GM18520 (cell line): ENCODE measurements at regions not wholly inside any gene's neighbourhood (a gene's known extent, or its start where the extent isn't known, plus 50 kb on each side); places are given as distances from the start of the nearest gene placed in this dataset.

Experiments used
- ATAC-seq: cut with Tn5 transposase; IDR thresholded peaks from one replicate; pipeline ENCODE4 v1.9.1; 2021; ENCODE audit not compliant: unreplicated experiment

- ATAC-seq, result no peak
These were observed 228.0 kb downstream of the CD109 start for GRCh38 chr6:73923905-73924485.

DNA sequence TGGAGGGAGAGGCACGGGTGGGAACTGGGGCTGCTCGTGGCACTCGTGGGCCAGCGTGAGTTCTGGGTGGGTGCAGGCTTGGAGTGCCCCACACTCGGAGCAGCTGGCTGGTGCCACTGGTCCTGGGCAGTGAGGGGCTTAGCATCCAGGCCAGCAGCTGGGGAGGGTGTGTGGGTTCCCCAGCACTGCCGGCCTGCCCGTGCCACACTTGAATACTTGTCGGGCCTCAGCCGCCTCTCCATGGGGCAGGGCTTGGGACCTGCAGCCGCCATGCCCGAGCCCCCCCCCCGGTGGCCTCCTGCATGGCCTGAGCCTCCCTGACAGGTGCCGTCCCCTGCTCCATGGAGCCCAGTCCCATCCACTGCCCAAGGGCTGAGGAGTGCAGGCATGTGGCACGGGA is 207.2 kb downstream of the CD109 start:
- no peak for ATAC-seq

DNA sequence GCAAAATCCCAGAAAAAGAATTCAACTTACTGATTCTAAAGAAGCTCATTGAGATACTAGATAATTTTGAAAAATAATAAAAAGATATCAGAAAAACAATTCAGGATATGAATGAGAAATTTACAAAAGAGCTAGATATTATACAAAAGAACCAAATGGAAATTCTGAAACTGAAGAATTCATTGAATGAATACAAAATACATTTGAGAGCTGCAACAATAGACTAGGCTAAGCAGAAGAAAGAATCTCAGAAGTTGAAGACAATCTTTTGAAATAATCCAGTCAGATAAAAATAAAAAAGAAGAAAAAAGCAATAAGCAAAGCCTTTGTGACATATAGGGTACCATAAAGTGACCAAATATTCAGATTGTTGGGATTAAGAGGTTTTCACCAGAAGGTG is 206.0 kb downstream of the CD109 start:
- ATAC-seq, result no peak

DNA sequence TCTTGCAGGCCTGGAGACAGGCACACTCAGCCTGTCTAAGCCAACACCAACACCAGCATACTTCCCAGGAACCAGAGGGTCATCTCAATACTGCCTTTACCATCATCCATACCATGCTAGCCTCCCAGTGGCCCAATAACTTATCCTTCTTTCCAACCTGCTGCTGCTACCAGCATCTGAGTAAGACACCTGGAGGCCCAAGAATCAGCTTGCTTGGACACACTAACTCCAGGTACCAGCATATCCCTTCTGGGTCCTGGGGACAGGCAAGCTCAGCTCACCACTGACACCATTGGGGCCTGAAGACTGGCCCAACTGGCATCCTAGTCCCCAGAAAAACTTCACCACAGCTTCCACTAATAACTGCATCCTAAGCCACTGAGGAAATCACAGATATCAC is 205.3 kb downstream of the CD109 start:
- ATAC-seq, result no peak

- ATAC-seq, result no peak
These were observed 202.6 kb downstream of the CD109 start for GRCh38 chr6:73898599-73898998.

DNA sequence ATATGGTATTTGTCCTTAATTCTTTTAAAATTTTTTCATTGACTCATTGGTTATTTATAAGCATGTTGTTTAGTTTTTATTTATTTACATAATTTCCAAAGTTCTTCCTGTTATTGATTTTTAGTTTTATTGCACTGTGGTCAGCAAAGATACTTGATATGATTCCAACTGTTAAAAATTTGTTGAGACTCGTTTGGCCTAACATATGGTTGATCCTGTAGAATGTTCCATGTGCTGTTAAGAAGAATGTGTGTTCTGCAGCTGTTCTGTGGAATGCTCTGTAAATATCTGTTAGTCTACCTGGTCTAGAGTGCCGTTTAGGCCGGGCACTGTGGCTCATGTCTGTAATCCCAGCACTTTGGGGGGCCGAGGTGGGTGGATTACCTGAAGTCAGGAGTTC is 197.7 kb downstream of the CD109 start:
- no peak for ATAC-seq

DNA sequence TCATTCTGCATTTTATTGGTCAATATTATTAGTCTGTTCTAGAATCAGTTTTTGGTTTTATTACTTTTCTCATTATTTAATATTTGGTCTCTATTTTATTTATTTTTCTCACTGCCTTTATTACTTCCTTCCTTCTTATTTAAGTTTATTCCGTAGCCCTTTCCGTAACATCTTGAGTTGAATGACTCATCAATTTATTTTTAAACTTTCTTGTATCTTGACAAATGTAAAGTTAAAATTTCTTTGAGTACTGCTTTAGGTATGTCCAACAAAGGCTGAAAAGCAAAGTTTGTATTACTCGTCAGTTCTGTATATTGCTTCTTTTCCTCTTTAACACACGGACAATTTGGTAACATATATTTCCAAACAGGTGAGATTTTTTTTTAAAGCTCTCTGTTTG is 192.0 kb downstream of the CD109 start:
- ATAC-seq, result no peak

DNA sequence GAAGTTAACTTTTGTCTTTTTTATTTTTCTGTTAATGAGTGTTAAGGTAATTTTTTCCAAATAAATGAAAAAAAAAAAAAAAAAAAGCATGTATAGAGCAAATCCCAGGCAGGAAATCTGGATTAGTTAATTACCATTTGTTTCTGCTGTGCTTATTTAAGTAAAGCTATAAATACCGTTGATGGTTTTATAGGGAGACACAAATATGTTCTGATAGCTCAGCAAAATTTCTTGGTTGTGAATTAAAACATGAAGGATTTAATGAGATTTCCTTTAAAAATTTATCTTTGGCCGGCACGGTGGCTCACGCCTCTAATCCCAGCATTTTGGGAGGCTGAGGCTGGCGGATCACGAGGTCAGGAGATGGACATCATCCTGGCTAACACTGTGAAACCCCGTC is 189.4 kb downstream of the CD109 start:
- no peak for ATAC-seq

DNA sequence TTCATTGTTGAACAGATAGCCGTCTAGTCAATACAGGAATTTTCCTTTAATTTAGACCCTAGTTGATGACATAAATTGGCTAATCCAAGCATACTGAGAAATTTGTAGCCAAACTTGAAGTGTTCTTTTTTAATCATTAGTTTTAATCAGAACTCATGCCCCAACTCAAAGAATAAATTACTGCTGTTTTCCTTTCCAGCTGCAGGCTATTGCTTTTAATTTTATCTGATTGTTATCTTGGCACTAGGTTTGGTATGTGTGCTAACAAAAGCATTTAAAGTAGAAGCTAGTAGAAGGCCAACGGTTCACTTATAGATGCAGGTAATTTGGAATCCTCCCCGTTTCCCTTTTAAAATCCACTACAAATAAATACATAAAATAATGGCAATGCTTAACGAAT is 188.5 kb downstream of the CD109 start:
- ATAC-seq, result no peak

GRCh38 chr6:73879501-73880293 is 183.7 kb downstream of the CD109 start:
- ATAC-seq, result no peak

DNA sequence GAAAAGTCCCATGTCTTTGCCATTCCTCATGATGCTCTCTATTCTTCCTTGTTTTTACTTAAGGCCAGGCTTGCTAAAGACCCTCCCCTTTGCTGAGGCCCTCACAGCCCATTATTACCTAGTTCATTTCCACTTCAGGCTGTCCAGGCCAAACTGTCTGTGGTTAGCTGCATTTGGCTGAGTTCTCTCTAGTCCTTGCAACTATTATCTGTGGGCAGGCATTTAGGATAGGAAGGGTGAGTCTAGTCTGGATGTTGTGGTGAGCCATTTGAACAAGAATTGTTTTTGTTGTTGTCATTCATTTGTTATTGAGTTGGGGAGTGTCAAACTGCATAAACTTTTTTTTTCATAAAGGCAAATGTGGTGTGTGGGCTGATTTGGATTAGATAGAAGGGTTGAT is 182.4 kb downstream of the CD109 start:
- no peak for ATAC-seq
